ENCODE measurements at regions not wholly inside any gene's neighbourhood (a gene's known extent, or its start where the extent isn't known, plus 50 kb on each side); places are given as distances from the start of the nearest gene placed in this dataset.

- Histone ChIP-seq H4K20me1 (replicated peaks; ENCODE audit: control insufficient read depth, insufficient read depth, low read length) (no peaks in the 10 kb centered on the region), H3K36me3 (ENCODE audit: control insufficient read depth, insufficient read depth, low read length) (no peaks in the 10 kb centered on the region), H3K4me2 (ENCODE audit: insufficient read depth, low read length) (no peak overlapping the region), H3K27ac (ENCODE audit: extremely low read depth, low read depth, low read length) (no peak overlapping the region), H2AFZ (ENCODE audit: low read depth, low read length) (no peak overlapping the region), H3K27me3 (ENCODE audit: control insufficient read depth in 2 of 2, insufficient read depth in 2 of 2, low read length in 2 of 2) (no peaks in the 10 kb centered on the region), H3K9me1 (ENCODE audit: control insufficient read depth, insufficient read depth, low read length) (no peaks in the 10 kb centered on the region), H3K9ac (ENCODE audit: insufficient read depth in 1 of 2, low read depth in 2 of 2, low read length in 2 of 2) (no peak overlapping the region), H3K4me3 (no peak overlapping the region), H3K4me1 (replicated peaks in 1 of 2; ENCODE audit: control insufficient read depth in 2 of 2, insufficient read depth in 2 of 2, low read length in 2 of 2) (no peaks in the 10 kb centered on the region), H3K9me3 (replicated peaks; ENCODE audit: control insufficient read depth, insufficient read depth, low read depth, low read length) (no peaks in the 10 kb centered on the region), H3K79me2 (ENCODE audit: control insufficient read depth, insufficient read depth, low read length) (no peaks in the 10 kb centered on the region)
- no TSS peak for BruUV-seq (replicated peaks)
- FAIRE-seq (no peak), ATAC-seq (no peak), DNase-seq (ENCODE audit: extremely low read depth in 1 of 4, low spot score in 3 of 4) (no peak)
- 5% methylated on average over 1 of the region's 1 CpG for WGBS (ENCODE audit: insufficient coverage, low coverage, missing lambda C conversion rate)
- in situ Hi-C loops (cut with MboI) (no loop called here), intact Hi-C loops (cut with micrococcal nuclease) (no loop called here)
- ChIA-PET POLR2A (no interaction called here), CTCF (ENCODE audit: low intra/inter-chr PET ratio) (no interaction called here)
- TF ChIP-seq FOXJ3 (CRISPR knock-in tag; IDR thresholded peaks at IDR 0.05) (no peak), NFIC (IDR thresholded peaks at IDR 0.05) (peak; percentile 44)
These were observed 696.7 kb downstream of the RNF144B start for GRCh38 chr6:19083801-19084200.

- no peak for FAIRE-seq
- in situ Hi-C loops (cut with MboI): no loop called here
These were observed 699.3 kb downstream of the RNF144B start for GRCh38 chr6:19086480-19086879.

More at GRCh38 chr6:19086480-19086879, 699.3 kb downstream of the RNF144B start:
- Histone ChIP-seq H3K4me3 (no peak overlapping the region), H3K9me1 (ENCODE audit: control insufficient read depth, insufficient read depth, low read length) (no peaks in the 10 kb centered on the region), H3K79me2 (ENCODE audit: control insufficient read depth, insufficient read depth, low read length) (no peaks in the 10 kb centered on the region), H3K9me3 (replicated peaks; ENCODE audit: control insufficient read depth, insufficient read depth, low read depth, low read length) (no peaks in the 10 kb centered on the region), H3K36me3 (ENCODE audit: control insufficient read depth, insufficient read depth, low read length) (no peaks in the 10 kb centered on the region), H3K9ac (ENCODE audit: insufficient read depth in 1 of 2, low read depth in 2 of 2, low read length in 2 of 2) (no peak overlapping the region), H3K27me3 (ENCODE audit: control insufficient read depth in 2 of 2, insufficient read depth in 2 of 2, low read length in 2 of 2) (no peaks in the 10 kb centered on the region), H3K4me1 (replicated peaks in 1 of 2; ENCODE audit: control insufficient read depth in 2 of 2, insufficient read depth in 2 of 2, low read length in 2 of 2) (no peaks in the 10 kb centered on the region), H3K4me2 (ENCODE audit: insufficient read depth, low read length) (no peak overlapping the region), H3K27ac (ENCODE audit: extremely low read depth, low read depth, low read length) (no peak overlapping the region), H2AFZ (ENCODE audit: low read depth, low read length) (no peak overlapping the region), H4K20me1 (replicated peaks; ENCODE audit: control insufficient read depth, insufficient read depth, low read length) (no peaks in the 10 kb centered on the region)
- TF ChIP-seq STAT5A (IDR thresholded peaks at IDR 0.05; ENCODE audit: borderline replicate concordance, low read length) (no peak), TCFL5 (CRISPR knock-in tag; conservative IDR thresholded peaks at IDR 0.05) (no peak), ZFP91 (CRISPR knock-in tag; IDR thresholded peaks at IDR 0.05) (no peak), NFIX (CRISPR knock-in tag; IDR thresholded peaks at IDR 0.05; ENCODE audit: low read depth) (no peak)
- ChIA-PET CTCF (ENCODE audit: low intra/inter-chr PET ratio) (no interaction called here), POLR2A (interaction anchor here (0.6 kb wide), 1 partner anchor 110 kb away, joined by 3 read pairs; no protein-coding TSS in a partner anchor)
- WGBS (ENCODE audit: insufficient coverage, low coverage, missing lambda C conversion rate): 3% methylated on average over 4 of the region's 4 CpGs
- ATAC-seq (no peak), DNase-seq (ENCODE audit: extremely low read depth in 1 of 4, low spot score in 3 of 4) (no peak)
- no TSS peak for BruUV-seq (replicated peaks)
- intact Hi-C loops (cut with micrococcal nuclease): no loop called here
